HUES64 (cell line): ENCODE measurements at regions not wholly inside any gene's neighbourhood (a gene's known extent, or its start where the extent isn't known, plus 50 kb on each side); places are given as distances from the start of the nearest gene placed in this dataset.

Source experiments
- H3K27ac ChIP-seq: 2 replicates; pipeline ENCODE4 v1.7.0; 2013; ENCODE audit warnings: low read depth, low read length, inconsistent platforms
- H3K27me3 ChIP-seq: 2 replicates; pipeline ENCODE4 v1.6.1; 2013; ENCODE audit warnings: mild to moderate bottlenecking, low read length; ENCODE audit not compliant: insufficient read depth
- H3K36me3 ChIP-seq: 2 replicates; pipeline ENCODE4 v1.6.1; 2013; ENCODE audit warnings: mild to moderate bottlenecking, low read length; ENCODE audit not compliant: insufficient read depth
- H3K4me1 ChIP-seq: 2 replicates; pipeline ENCODE4 v1.6.1; 2013; ENCODE audit warnings: mild to moderate bottlenecking, low read length, moderate library complexity; ENCODE audit not compliant: insufficient read depth
- H3K4me3 ChIP-seq: 2 replicates; pipeline ENCODE4 v1.5.1; 2013; ENCODE audit warnings: mild to moderate bottlenecking, low read length, moderate library complexity
- H3K9ac ChIP-seq: 2 replicates; pipeline ENCODE4 v1.6.1; 2013; ENCODE audit warnings: mild to moderate bottlenecking, low read depth, low read length
- H3K9me3 ChIP-seq: 2 replicates; pipeline ENCODE4 v1.6.1; 2013; ENCODE audit warnings: low read depth, low read length; ENCODE audit not compliant: insufficient read depth
- WGBS: fragments of 150-250, 120-280 bp; methylation state at CpG from one replicate; pipeline ENCODE4 v1.1.7; 2013; ENCODE audit warnings: missing lambda C conversion rate; 5-methylcytosine and 5-hydroxymethylcytosine counted together

GRCh38 chr10:84987039-84987438, 658.6 kb downstream of the CCSER2 start:
- H3K27me3 ChIP-seq = no peaks in the 10 kb centered on the region
- 86% methylated on average over 1 of the region's 1 CpG for WGBS

GRCh38 chr10:84988011-84988410, 659.6 kb downstream of the CCSER2 start:
- H3K9me3 ChIP-seq = no peaks in the 10 kb centered on the region
- H3K4me1 ChIP-seq = peaks cover 4% of the 10 kb centered on the region; the same call in 1 of the 2 replicates
- no peaks in the 10 kb centered on the region for H3K36me3 ChIP-seq
- H3K4me3 ChIP-seq = no peak overlapping the region
- H3K27me3 ChIP-seq = no peaks in the 10 kb centered on the region
- WGBS = 86% methylated on average over 2 of the region's 2 CpGs
- H3K27ac ChIP-seq = no peak overlapping the region
- no peak overlapping the region for H3K9ac ChIP-seq

More at GRCh38 chr10:84987039-84987438, 658.6 kb downstream of the CCSER2 start:
- no peak overlapping the region for H3K4me3 ChIP-seq
- no peaks in the 10 kb centered on the region for H3K36me3 ChIP-seq
- peaks cover 4% of the 10 kb centered on the region; the same call in 1 of the 2 replicates for H3K4me1 ChIP-seq
- no peak overlapping the region for H3K27ac ChIP-seq
- H3K9me3 ChIP-seq = no peaks in the 10 kb centered on the region
- no peak overlapping the region for H3K9ac ChIP-seq

DNA sequence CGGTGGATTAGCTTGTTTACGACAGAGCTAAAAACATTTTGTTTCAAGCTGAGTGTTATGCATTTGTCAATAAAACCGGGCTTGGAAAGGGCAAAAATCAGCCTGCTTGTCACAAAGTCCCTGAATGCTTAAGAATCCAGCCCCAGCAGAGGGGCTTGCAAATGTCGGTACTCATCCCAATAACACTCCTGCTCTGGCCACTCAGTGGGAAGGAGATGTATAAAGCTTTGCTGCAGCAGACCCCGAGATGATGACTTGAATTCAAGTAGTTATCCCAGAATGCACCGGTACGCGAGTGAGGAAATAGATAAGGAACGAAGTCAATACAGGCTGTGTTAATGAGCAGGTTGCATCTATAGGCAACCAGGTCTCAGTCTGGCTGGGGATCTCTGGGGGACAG, 662.3 kb downstream of the CCSER2 start:
- Histone ChIP-seq H3K27me3 (no peaks in the 10 kb centered on the region), H3K27ac (no peak overlapping the region), H3K4me1 (peaks cover 4% of the 10 kb centered on the region; the same call in 1 of the 2 replicates), H3K9me3 (no peaks in the 10 kb centered on the region), H3K36me3 (no peaks in the 10 kb centered on the region), H3K9ac (no peak overlapping the region), H3K4me3 (no peak overlapping the region)
- WGBS = 73% methylated on average over 9 of the region's 9 CpGs

GRCh38 chr10:84991301-84991700, 662.9 kb downstream of the CCSER2 start:
- no peak overlapping the region for H3K27ac ChIP-seq
- no peaks in the 10 kb centered on the region for H3K27me3 ChIP-seq
- H3K9me3 ChIP-seq = no peaks in the 10 kb centered on the region
- H3K4me3 ChIP-seq = no peak overlapping the region
- H3K4me1 ChIP-seq = peaks cover 4% of the 10 kb centered on the region; the same call in 1 of the 2 replicates
- WGBS = 89% methylated on average over 2 of the region's 2 CpGs
- no peaks in the 10 kb centered on the region for H3K36me3 ChIP-seq
- H3K9ac ChIP-seq = no peak overlapping the region

DNA sequence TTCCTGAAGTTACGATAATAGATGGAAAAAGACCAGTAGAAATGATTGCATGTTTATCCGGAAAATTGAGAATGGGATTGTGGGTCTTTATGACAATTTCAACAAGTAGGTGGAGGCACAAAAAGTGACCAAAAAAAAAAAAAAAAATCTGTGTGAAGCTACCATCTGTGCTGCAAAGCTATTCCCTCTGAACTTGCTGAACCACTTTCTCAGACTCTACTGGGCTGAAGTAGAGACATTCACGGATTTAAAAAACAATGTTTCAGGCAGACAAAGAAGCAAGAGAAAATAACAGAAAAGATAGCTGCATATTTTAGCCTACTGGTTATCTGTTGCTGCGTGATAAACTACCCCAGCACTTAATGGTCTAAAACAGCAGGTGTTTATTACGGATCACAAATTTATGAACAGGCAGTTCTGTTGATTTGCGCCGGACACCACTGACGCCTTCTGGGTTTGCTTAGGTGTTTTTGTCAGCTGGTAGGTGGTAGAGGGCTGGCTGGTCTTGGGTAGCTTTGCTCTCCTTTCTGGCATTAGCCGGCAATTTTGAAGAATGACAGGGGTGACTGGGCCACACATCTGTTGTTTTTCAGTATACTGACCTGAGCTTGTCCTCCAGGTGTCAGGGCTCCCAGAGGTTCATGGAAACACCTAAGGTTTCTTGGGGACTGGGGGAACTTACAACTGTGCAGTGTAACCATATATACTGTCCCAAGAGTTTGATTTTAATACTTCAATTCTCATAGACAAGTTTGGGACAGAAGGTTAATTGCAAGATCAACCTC, 665.1 kb downstream of the CCSER2 start:
- Histone ChIP-seq H3K9ac (no peak overlapping the region), H3K27me3 (no peaks in the 10 kb centered on the region), H3K36me3 (no peaks in the 10 kb centered on the region), H3K4me3 (no peak overlapping the region), H3K9me3 (no peaks in the 10 kb centered on the region), H3K27ac (no peak overlapping the region), H3K4me1 (peaks cover 4% of the 10 kb centered on the region; the same call in 1 of the 2 replicates)
- 99% methylated on average over 9 of the region's 9 CpGs for WGBS

- H3K4me3 ChIP-seq = no peak overlapping the region
- WGBS = 93% methylated on average over 1 of the region's 1 CpG
- H3K9me3 ChIP-seq = no peaks in the 10 kb centered on the region
- H3K9ac ChIP-seq = no peak overlapping the region
- H3K27me3 ChIP-seq = no peaks in the 10 kb centered on the region
- peaks cover 4% of the 10 kb centered on the region; the same call in 1 of the 2 replicates for H3K4me1 ChIP-seq
- H3K36me3 ChIP-seq = no peaks in the 10 kb centered on the region
- H3K27ac ChIP-seq = no peak overlapping the region
Observed at GRCh38 chr10:84994722-84995121, 666.3 kb downstream of the CCSER2 start.

- Histone ChIP-seq H3K9me3 (no peaks in the 10 kb centered on the region), H3K27ac (no peak overlapping the region), H3K4me3 (no peak overlapping the region), H3K36me3 (no peaks in the 10 kb centered on the region), H3K27me3 (no peaks in the 10 kb centered on the region), H3K4me1 (no peaks in the 10 kb centered on the region), H3K9ac (no peak overlapping the region)
- 99% methylated on average over 3 of the region's 3 CpGs for WGBS
Observed at GRCh38 chr10:84996580-84996979, 668.2 kb downstream of the CCSER2 start.

- no peak overlapping the region for H3K27ac ChIP-seq
- H3K27me3 ChIP-seq = no peaks in the 10 kb centered on the region
- H3K36me3 ChIP-seq = no peaks in the 10 kb centered on the region
- no peak overlapping the region for H3K4me3 ChIP-seq
- H3K9ac ChIP-seq = no peak overlapping the region
- 84% methylated on average over 2 of the region's 2 CpGs for WGBS
- no peaks in the 10 kb centered on the region for H3K4me1 ChIP-seq
- no peaks in the 10 kb centered on the region for H3K9me3 ChIP-seq
Observed at GRCh38 chr10:84997870-84998269, 669.5 kb downstream of the CCSER2 start.

DNA sequence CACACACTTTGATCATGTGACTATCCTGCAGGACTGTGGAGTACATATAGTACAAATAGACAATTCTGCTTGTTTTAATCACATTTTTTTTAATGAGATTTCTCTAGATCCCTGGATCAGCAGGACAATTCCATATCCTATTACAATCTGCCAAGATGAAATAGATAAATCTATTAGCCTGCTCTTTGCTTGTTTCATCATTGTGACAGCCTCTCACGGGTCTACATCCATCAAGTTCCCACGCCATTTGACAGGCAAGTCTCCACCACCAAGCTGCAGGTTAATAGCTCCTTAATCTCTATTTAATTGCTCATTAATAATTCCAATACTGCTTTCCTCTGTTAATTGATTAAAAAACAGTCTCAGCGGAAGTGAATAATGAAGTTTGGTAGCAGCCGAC, 671.5 kb downstream of the CCSER2 start:
- H3K4me1 ChIP-seq = no peaks in the 10 kb centered on the region
- no peak overlapping the region for H3K4me3 ChIP-seq
- 98% methylated on average over 4 of the region's 4 CpGs for WGBS
- no peak overlapping the region for H3K27ac ChIP-seq
- H3K36me3 ChIP-seq = no peaks in the 10 kb centered on the region
- H3K9ac ChIP-seq = no peak overlapping the region
- no peaks in the 10 kb centered on the region for H3K27me3 ChIP-seq
- H3K9me3 ChIP-seq = no peaks in the 10 kb centered on the region

DNA sequence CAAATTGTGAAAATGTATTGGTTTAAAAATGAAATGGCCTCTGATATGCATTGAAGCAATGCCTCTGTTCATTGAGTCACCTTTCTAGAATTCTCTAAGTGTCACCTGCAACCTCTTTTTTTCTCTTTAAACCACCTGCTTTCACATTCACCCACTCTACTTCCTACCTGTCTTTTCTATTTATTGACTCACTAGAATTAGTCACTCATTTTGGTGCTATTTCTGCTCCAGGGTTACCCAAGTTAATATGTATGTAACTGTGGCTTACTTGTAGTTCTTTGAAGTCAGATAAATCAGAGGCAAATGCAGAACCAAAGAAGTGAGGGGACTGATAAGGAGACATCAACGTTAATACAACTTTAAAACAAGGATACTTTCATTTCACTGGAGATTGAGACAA, 674.7 kb downstream of the CCSER2 start:
- Histone ChIP-seq H3K27ac (no peak overlapping the region), H3K27me3 (no peaks in the 10 kb centered on the region), H3K9ac (no peak overlapping the region), H3K4me3 (no peak overlapping the region), H3K4me1 (no peaks in the 10 kb centered on the region), H3K9me3 (no peaks in the 10 kb centered on the region), H3K36me3 (no peaks in the 10 kb centered on the region)
- 100% methylated on average over 1 of the region's 1 CpG for WGBS

- Histone ChIP-seq H3K27ac (no peak overlapping the region), H3K36me3 (no peaks in the 10 kb centered on the region), H3K4me1 (no peaks in the 10 kb centered on the region), H3K4me3 (no peak overlapping the region), H3K9me3 (no peaks in the 10 kb centered on the region), H3K9ac (no peak overlapping the region), H3K27me3 (no peaks in the 10 kb centered on the region)
- WGBS = 91% methylated on average over 6 of the region's 6 CpGs
Observed at GRCh38 chr10:85008488-85009184, 680.2 kb downstream of the CCSER2 start.
